ENCODE measurements at regions not wholly inside any gene's neighbourhood (a gene's known extent, or its start where the extent isn't known, plus 50 kb on each side); places are given as distances from the start of the nearest gene placed in this dataset.

GRCh38 chr5:135709208-135709575, 125.3 kb upstream of the SLC25A48 start:
- TF ChIP-seq POLR2A (IDR thresholded peaks at IDR 0.05) (no peak), CTCF (IDR thresholded peaks at IDR 0.05) (no peak)

Measured in body of pancreas (tissue), 4 donors.